IMR-90 (cell line): ENCODE measurements at regions not wholly inside any gene's neighbourhood (a gene's known extent, or its start where the extent isn't known, plus 50 kb on each side); places are given as distances from the start of the nearest gene placed in this dataset.

Experiments
- ATAC-seq: fragments of 200-7000 bp; cut with Tn5 transposase; 2 replicates; pipeline ENCODE4 v1.9.1; 2020; ENCODE audit warnings: low read depth, mild to moderate bottlenecking, moderate library complexity
- BruUV-seq: library from RNA; stranded (reverse); fragments of 400-500 nt; replicated peaks from 2 replicates; lab custom pipeline; 2021; lab: Mats Ljungman, UMichigan
- CTCF ChIA-PET: fragments of 300-600 bp; formaldehyde crosslinking; extraction: SDS; loops from one replicate; lab custom pipeline; 2021; ENCODE audit warnings: antibody characterized with exemption; lab: Yijun Ruan, JAX
- POLR2A ChIA-PET: fragments of 300-600 bp; sonication (Branson Sonifier 250); formaldehyde crosslinking; loops from one replicate; lab custom pipeline; 2022; ENCODE audit warnings: antibody characterized with exemption; ENCODE audit not compliant: unreplicated experiment; lab: Charles Lee
- DNase-seq: peaks from one replicate; pipeline ENCODE4 v3.0.0; 2013
- H2AFZ ChIP-seq: replicated peaks from 2 replicates; pipeline ENCODE3; 2013; ENCODE audit warnings: low read length, mild to moderate bottlenecking; ENCODE audit not compliant: poor library complexity
- H2AK5ac ChIP-seq: 2 replicates; pipeline ENCODE4 v1.6.1; 2013; ENCODE audit warnings: low read depth, low read length, inconsistent platforms
- H2AK9ac ChIP-seq: replicated peaks from 2 replicates; pipeline ENCODE3; 2013; ENCODE audit warnings: mild to moderate bottlenecking, low read depth, low read length, moderate library complexity; ENCODE audit not compliant: poor library complexity
- H2BK120ac ChIP-seq: 2 replicates; pipeline ENCODE4 v1.6.1; 2013; ENCODE audit warnings: low read depth, low read length, inconsistent platforms
- H2BK15ac ChIP-seq: 3 replicates; pipeline ENCODE4 v1.6.1; 2013; ENCODE audit warnings: low read depth, low read length, inconsistent platforms
- H2BK20ac ChIP-seq: 2 replicates; pipeline ENCODE4 v1.6.1; 2013; ENCODE audit warnings: low read depth, mild to moderate bottlenecking, inconsistent platforms, low read length, moderate library complexity
- H2BK5ac ChIP-seq: 2 replicates; pipeline ENCODE4 v1.6.1; 2013; ENCODE audit warnings: mild to moderate bottlenecking, low read depth, low read length, inconsistent platforms; ENCODE audit not compliant: poor library complexity, severe bottlenecking
- H3K14ac ChIP-seq: replicated peaks from 2 replicates; pipeline ENCODE4 v1.6.1; 2013; ENCODE audit warnings: low read depth, low read length, inconsistent platforms
- H3K18ac ChIP-seq: 2 replicates; pipeline ENCODE4 v1.6.1; 2013; ENCODE audit warnings: low read depth, low read length, control low read depth
- H3K23ac ChIP-seq: 2 replicates; pipeline ENCODE4 v1.6.1; 2013; ENCODE audit warnings: low read depth, low read length, inconsistent platforms
- H3K27ac ChIP-seq: 2 replicates; pipeline ENCODE4 v1.5.1; 2013; ENCODE audit warnings: mild to moderate bottlenecking, control low read depth, low read length; ENCODE audit not compliant: insufficient read depth
- H3K27me3 ChIP-seq: 2 replicates; pipeline ENCODE4 v1.6.1; 2013; ENCODE audit warnings: low read length; ENCODE audit not compliant: control insufficient read depth, insufficient read depth
- H3K36me3 ChIP-seq: 2 replicates; pipeline ENCODE4 v1.6.1; 2013; ENCODE audit warnings: low read length, mixed read lengths; ENCODE audit not compliant: control insufficient read depth, insufficient read depth
- H3K4ac ChIP-seq: 2 replicates; pipeline ENCODE4 v1.6.1; 2013; ENCODE audit warnings: low read depth, low read length, inconsistent platforms
- H3K4me1 ChIP-seq: 2 replicates; pipeline ENCODE4 v1.6.1; 2013; ENCODE audit warnings: low read length, mixed read lengths; ENCODE audit not compliant: control insufficient read depth, insufficient read depth
- H3K4me2 ChIP-seq: 2 replicates; pipeline ENCODE4 v1.6.1; 2013; ENCODE audit warnings: low read depth, mild to moderate bottlenecking, control low read depth, low read length, moderate library complexity
- H3K4me3 ChIP-seq: 2 replicates; pipeline ENCODE4 v1.5.1; 2013; ENCODE audit warnings: low read depth, mild to moderate bottlenecking, control low read depth, low read length, moderate library complexity; ENCODE audit not compliant: insufficient read depth
- H3K56ac ChIP-seq: 2 replicates; pipeline ENCODE4 v1.6.1; 2013; ENCODE audit warnings: low read length, inconsistent platforms; ENCODE audit not compliant: insufficient read depth; ENCODE audit errors: extremely low read depth
- H3K79me1 ChIP-seq, 2 experiments: 2 replicates each; pipeline ENCODE4 v1.6.1; 2013; ENCODE audit warnings: low read length in 2 of 2, inconsistent platforms in 1 of 2, low read depth in 1 of 2
- H3K9ac ChIP-seq: 2 replicates; pipeline ENCODE4 v1.6.1; 2013; ENCODE audit warnings: low read depth, low read length, control low read depth
- H3K9me1 ChIP-seq: 2 replicates; pipeline ENCODE4 v1.6.1; 2013; ENCODE audit warnings: low read length, inconsistent platforms; ENCODE audit not compliant: insufficient read depth
- H3K9me3 ChIP-seq: 2 replicates; pipeline ENCODE4 v1.6.1; 2013; ENCODE audit warnings: low read length; ENCODE audit not compliant: control insufficient read depth, insufficient read depth
- H4K20me1 ChIP-seq: 2 replicates; pipeline ENCODE4 v1.6.1; 2013; ENCODE audit warnings: low read length, inconsistent platforms; ENCODE audit not compliant: insufficient read depth
- H4K5ac ChIP-seq: 2 replicates; pipeline ENCODE4 v1.6.1; 2013; ENCODE audit warnings: mild to moderate bottlenecking, low read depth, low read length, control low read depth
- H4K8ac ChIP-seq, 2 experiments: 2 replicates each; pipeline ENCODE4 v1.6.1; 2013; ENCODE audit warnings: low read depth in 2 of 2, low read length in 2 of 2, control low read depth in 1 of 2, inconsistent platforms in 1 of 2
- H4K91ac ChIP-seq: 2 replicates; pipeline ENCODE4 v1.6.1; 2013; ENCODE audit warnings: low read depth, low read length, inconsistent platforms; ENCODE audit not compliant: insufficient read depth
- BHLHE40 ChIP-seq: fragments of 150-350 bp; IDR thresholded peaks from 2 replicates; pipeline ENCODE4 v1.6.1; 2016; ENCODE audit warnings: mild to moderate bottlenecking, low read depth, low read length
- ELK1 ChIP-seq: fragments of 150-350 bp; IDR thresholded peaks from 2 replicates; pipeline ENCODE4 v1.6.1; 2016; ENCODE audit warnings: low read depth, mild to moderate bottlenecking, low read length, moderate library complexity, borderline replicate concordance
- FOS ChIP-seq: fragments of 150-350 bp; IDR thresholded peaks from 2 replicates; pipeline ENCODE4 v1.6.1; 2016; ENCODE audit warnings: low read depth, low read length
- MAFK ChIP-seq: IDR thresholded peaks from 2 replicates; pipeline ENCODE4 v1.6.1; 2012; ENCODE audit warnings: low read depth, low read length, improper control_type of control experiment
- MAZ ChIP-seq: IDR thresholded peaks from 2 replicates; pipeline ENCODE4 v1.6.1; 2012; ENCODE audit warnings: low read depth, mild to moderate bottlenecking, low read length, improper control_type of control experiment, moderate library complexity, borderline replicate concordance
- MXI1 ChIP-seq: IDR thresholded peaks from 2 replicates; pipeline ENCODE4 v1.6.1; 2012; ENCODE audit warnings: low read depth, mild to moderate bottlenecking, low read length, moderate library complexity, borderline replicate concordance
- RAD21 ChIP-seq: IDR thresholded peaks from 2 replicates; pipeline ENCODE4 v1.6.1; 2012; ENCODE audit warnings: low read length, improper control_type of control experiment
- RFX5 ChIP-seq: IDR thresholded peaks from 2 replicates; pipeline ENCODE4 v1.8.0; 2012; ENCODE audit warnings: low read depth, mild to moderate bottlenecking, low read length, moderate library complexity
- WGBS, 2 experiments: methylation state at CpG; one replicate each; pipeline versions ENCODE4 v1.1.5 to v1.1.7; 2013; ENCODE audit warnings: missing lambda C conversion rate in 2 of 2; ENCODE audit not compliant: insufficient read length in 1 of 2; ENCODE audit errors: extremely low coverage in 2 of 2; 5-methylcytosine and 5-hydroxymethylcytosine counted together
- dilution Hi-C: fragments of 300-500 bp; cut with HindIII; formaldehyde crosslinking; loops from one replicate; pipeline ENCODE4 v1.14.3; 2018; ENCODE audit warnings: low sequenced_read_pairs; ENCODE audit not compliant: unreplicated experiment
- in situ Hi-C: fragments of 300-500 bp; cut with MboI; formaldehyde crosslinking; loops from 3 replicates; pipeline ENCODE4 v1.14.3; 2019; ENCODE audit warnings: low sequenced_read_pairs, inconsistent platforms, mixed read lengths
- intact Hi-C: fragments of 100-400 bp; cut with micrococcal nuclease; formaldehyde crosslinking; loops from 2 replicates; pipeline ENCODE4 v1.10.0; 2022

GRCh38 chr15:31497838-31498237, 171.2 kb downstream of the KLF13 start:
- Histone ChIP-seq H2BK5ac (no peak overlapping the region), H3K4me2 (no peak overlapping the region), H2BK20ac (no peak overlapping the region), H3K4ac (no peak overlapping the region), H3K36me3 (no peaks in the 10 kb centered on the region), H4K20me1 (no peaks in the 10 kb centered on the region), H2AK9ac (no peak overlapping the region), H3K27me3 (peaks cover 12% of the 10 kb centered on the region), H2BK15ac (no peak overlapping the region), H4K91ac (no peak overlapping the region), H3K56ac (no peak overlapping the region), H2AK5ac (no peak overlapping the region), H3K79me1 (no peaks in the 10 kb centered on the region), H4K5ac (no peak overlapping the region), H3K23ac (no peak overlapping the region), H2BK120ac (no peak overlapping the region), H3K4me3 (no peak overlapping the region), H3K14ac (no peak overlapping the region), H3K27ac (no peak overlapping the region), H3K18ac (no peak overlapping the region), H4K8ac (no peak overlapping the region), H3K9me1 (no peaks in the 10 kb centered on the region), H2AFZ (no peak overlapping the region), H3K9me3 (peaks cover 2% of the 10 kb centered on the region; the same call in 1 of the 2 replicates), H3K4me1 (no peaks in the 10 kb centered on the region), H3K9ac (no peak overlapping the region)
- dilution Hi-C loops: no loop called here
- no peak for TF ChIP-seq FOS
- no peak for TF ChIP-seq MAFK
- TF ChIP-seq MXI1: no peak
- TF ChIP-seq RFX5: no peak
- TF ChIP-seq BHLHE40: no peak
- no peak for TF ChIP-seq RAD21
- TF ChIP-seq MAZ: no peak
- no peak for TF ChIP-seq ELK1
- intact Hi-C loops: no loop called here
- BruUV-seq: no TSS peak
- no CpG with 5 or more reads among the region's 2 CpGs for WGBS, 2 experiments
- ChIA-PET CTCF (interaction anchor here (0.9 kb wide), 1 partner anchor 62 kb away, joined by 4 read pairs; no protein-coding TSS in a partner anchor), POLR2A (no interaction called here)
- ATAC-seq (no peak), DNase-seq (no peak)
- in situ Hi-C loops: loop anchor here (25.0 kb wide), 1 partner anchor 836 kb away; no protein-coding TSS in a partner anchor
